WERI-Rb-1 (cell line): ENCODE measurements at regions not wholly inside any gene's neighbourhood (a gene's known extent, or its start where the extent isn't known, plus 50 kb on each side); places are given as distances from the start of the nearest gene placed in this dataset.

Experiments
- DNase-seq: peaks from one replicate; pipeline ENCODE4 v3.0.0-alpha.2; 2020
- H3K27ac ChIP-seq: fragments of 250-450 bp; sonication (Bioruptor Pico); 2 replicates; pipeline ENCODE4 v1.5.1; 2020; ENCODE audit warnings: mild to moderate bottlenecking, moderate library complexity
- H3K27me3 ChIP-seq: fragments of 250-450 bp; sonication (Bioruptor Pico); 2 replicates; pipeline ENCODE4 v1.5.1; 2021; ENCODE audit warnings: mild to moderate bottlenecking, low read depth, moderate library complexity; ENCODE audit not compliant: insufficient read depth, severe bottlenecking
- H3K36me3 ChIP-seq: fragments of 250-450 bp; sonication (Bioruptor Pico); 2 replicates; pipeline ENCODE4 v1.5.1; 2020; ENCODE audit warnings: mild to moderate bottlenecking, moderate library complexity
- H3K4me3 ChIP-seq: 2 replicates; pipeline ENCODE4 v1.5.1; 2011; ENCODE audit warnings: low read depth, mild to moderate bottlenecking, control low read depth, low read length
- H3K9me3 ChIP-seq: fragments of 250-450 bp; sonication (Bioruptor Pico); 2 replicates; pipeline ENCODE4 v1.5.1; 2021; ENCODE audit warnings: mild to moderate bottlenecking, moderate library complexity; ENCODE audit not compliant: severe bottlenecking
- CTCF ChIP-seq: IDR thresholded peaks from 2 replicates; pipeline ENCODE4 v1.5.1; 2011; ENCODE audit warnings: low read depth, mild to moderate bottlenecking, control low read depth, inconsistent platforms, low read length

- Histone ChIP-seq H3K36me3 (no peaks in the 10 kb centered on the region), H3K27me3 (no peaks in the 10 kb centered on the region), H3K9me3 (no peaks in the 10 kb centered on the region), H3K27ac (no peak overlapping the region), H3K4me3 (no peak overlapping the region)
- no peak for TF ChIP-seq CTCF
- no peak for DNase-seq
Observed at GRCh38 chr3:23038471-23038870, 164.7 kb upstream of the UBE2E2 start.

GRCh38 chr3:23041918-23042696 lies 161.0 kb upstream of the UBE2E2 start:
- DNase-seq: no peak
- Histone ChIP-seq H3K4me3 (no peak overlapping the region), H3K27me3 (no peaks in the 10 kb centered on the region), H3K36me3 (no peaks in the 10 kb centered on the region), H3K27ac (no peak overlapping the region), H3K9me3 (no peaks in the 10 kb centered on the region)
- no peak for TF ChIP-seq CTCF

- Histone ChIP-seq H3K27me3 (no peaks in the 10 kb centered on the region), H3K27ac (no peak overlapping the region), H3K4me3 (no peak overlapping the region), H3K36me3 (no peaks in the 10 kb centered on the region), H3K9me3 (no peaks in the 10 kb centered on the region)
- DNase-seq: no peak
- TF ChIP-seq CTCF: no peak
Observed at GRCh38 chr3:23044463-23044862, 158.7 kb upstream of the UBE2E2 start.

GRCh38 chr3:23046536-23046935 lies 156.6 kb upstream of the UBE2E2 start:
- TF ChIP-seq CTCF: no peak
- no peak for DNase-seq
- Histone ChIP-seq H3K36me3 (no peaks in the 10 kb centered on the region), H3K9me3 (no peaks in the 10 kb centered on the region), H3K27ac (no peak overlapping the region), H3K27me3 (no peaks in the 10 kb centered on the region), H3K4me3 (no peak overlapping the region)

GRCh38 chr3:23051240-23052140 lies 151.6 kb upstream of the UBE2E2 start:
- H3K9me3 ChIP-seq: no peaks in the 10 kb centered on the region
- TF ChIP-seq CTCF: no peak
- no peaks in the 10 kb centered on the region for H3K36me3 ChIP-seq
- H3K27me3 ChIP-seq: no peaks in the 10 kb centered on the region
- H3K27ac ChIP-seq: no peak overlapping the region
- no peak for DNase-seq
- H3K4me3 ChIP-seq: no peak overlapping the region
